K562 (cell line): ENCODE measurements at regions not wholly inside any gene's neighbourhood (a gene's known extent, or its start where the extent isn't known, plus 50 kb on each side); places are given as distances from the start of the nearest gene placed in this dataset.

Experiments used
- ATAC-seq: fragments of 200-7000 bp; cut with Tn5 transposase; 3 replicates; pipeline ENCODE4 v1.9.1; 2020; ENCODE audit warnings: moderate library complexity
- BruUV-seq: library from RNA; stranded (reverse); fragments of 400-500 nt; replicated peaks from 2 replicates; lab custom pipeline; 2021; lab: Mats Ljungman, UMichigan
- CTCF ChIA-PET: fragments of 300-600 bp; formaldehyde crosslinking; extraction: SDS; loops from one replicate; lab custom pipeline; 2021; ENCODE audit warnings: low intra/inter-chr PET ratio; lab: Yijun Ruan, JAX
- POLR2A ChIA-PET: fragments of 300-600, 350-650 bp; sonication (Branson Sonifier 250); formaldehyde crosslinking; extraction: SDS; loops from one replicate; lab custom pipeline; 2021; ENCODE audit warnings: antibody characterized with exemption, inconsistent platforms; lab: Yijun Ruan, JAX
- DNase-seq, 4 experiments: peaks; one replicate each; pipeline versions ENCODE4 v3.0.0 to v3.0.0-alpha.2; 2011 to 2018; ENCODE audit warnings: low spot score in 3 of 4, mixed read lengths in 3 of 4; ENCODE audit errors: extremely low read depth in 1 of 4
- FAIRE-seq: peaks from 2 replicates; lab custom pipeline; 2011; peaks lifted over from hg19 to GRCh38; lab: Jason Lieb, UNC
- H2AFZ ChIP-seq: 2 replicates; pipeline ENCODE4 v1.6.0; 2011; ENCODE audit warnings: low read depth, low read length, control low read depth, inconsistent platforms
- H3K27ac ChIP-seq: fragments of 200-600 bp; 3 replicates; pipeline ENCODE4 v1.8.0; 2011; ENCODE audit warnings: low read depth, mild to moderate bottlenecking, control low read depth, inconsistent platforms, low read length, moderate library complexity, mixed read lengths; ENCODE audit errors: extremely low read depth
- H3K27me3 ChIP-seq, 2 experiments: fragments of 300-600 bp in 1 of 2; 2 replicates in 1 of 2; 3 replicates in 1 of 2; pipeline versions ENCODE4 v1.6.0 to v1.8.0; 2011; ENCODE audit warnings: inconsistent platforms in 2 of 2, low read length in 2 of 2, mild to moderate bottlenecking in 1 of 2, mixed read lengths in 1 of 2, moderate library complexity in 1 of 2; ENCODE audit not compliant: control insufficient read depth in 2 of 2, insufficient read depth in 2 of 2
- H3K36me3 ChIP-seq: fragments of 300-600 bp; 3 replicates; pipeline ENCODE4 v1.8.0; 2011; ENCODE audit warnings: mild to moderate bottlenecking, low read length, inconsistent platforms; ENCODE audit not compliant: control insufficient read depth, insufficient read depth
- H3K4me1 ChIP-seq, 2 experiments: fragments of 200-600 bp in 1 of 2; replicated peaks in 1 of 2; 2 replicates in 1 of 2; 3 replicates in 1 of 2; pipeline versions ENCODE4 v1.5.1 to v1.8.0; 2011; ENCODE audit warnings: inconsistent platforms in 2 of 2, low read length in 2 of 2, mild to moderate bottlenecking in 1 of 2, mixed read lengths in 1 of 2, moderate library complexity in 1 of 2; ENCODE audit not compliant: control insufficient read depth in 2 of 2, insufficient read depth in 2 of 2
- H3K4me2 ChIP-seq: 2 replicates; pipeline ENCODE4 v1.6.1; 2011; ENCODE audit warnings: low read length, control low read depth, inconsistent platforms, mixed read lengths; ENCODE audit not compliant: insufficient read depth
- H3K4me3 ChIP-seq: fragments of 200-600 bp; sonication (generic), shearing (Covaris generic); 2 replicates; pipeline ENCODE4 v1.5.1; 2016; ENCODE audit warnings: control low read depth, inconsistent platforms
- H3K79me2 ChIP-seq: fragments of 200-600 bp; 3 replicates; pipeline ENCODE4 v1.8.0; 2011; ENCODE audit warnings: low read length, inconsistent platforms; ENCODE audit not compliant: control insufficient read depth, insufficient read depth
- H3K9ac ChIP-seq, 2 experiments: 2 replicates each; pipeline versions ENCODE4 v1.6.0 to v1.6.1; 2011; ENCODE audit warnings: low read depth in 2 of 2, low read length in 2 of 2, control low read depth in 1 of 2, inconsistent platforms in 1 of 2, mild to moderate bottlenecking in 1 of 2, mixed read lengths in 1 of 2; ENCODE audit not compliant: insufficient read depth in 1 of 2
- H3K9me1 ChIP-seq: one replicate; pipeline ENCODE4 v1.6.0; 2011; ENCODE audit warnings: inconsistent platforms, mild to moderate bottlenecking, low read length, moderate library complexity; ENCODE audit not compliant: control insufficient read depth, insufficient read depth
- H3K9me3 ChIP-seq: replicated peaks from 2 replicates; pipeline ENCODE4 v1.5.1; 2011; ENCODE audit warnings: low read depth, low read length, inconsistent platforms; ENCODE audit not compliant: control insufficient read depth, insufficient read depth
- H4K20me1 ChIP-seq: replicated peaks from 2 replicates; pipeline ENCODE4 v1.6.1; 2011; ENCODE audit warnings: low read length, inconsistent platforms, mixed read lengths; ENCODE audit not compliant: control insufficient read depth, insufficient read depth
- E2F3 ChIP-seq: fragments of 250-450 bp; sonication (Bioruptor Pico); IDR thresholded peaks from 2 replicates; pipeline ENCODE4 v1.4.0; 2020; ENCODE audit warnings: mild to moderate bottlenecking
- POLR2A ChIP-seq: fragments of 450-650 bp; conservative IDR thresholded peaks from 2 replicates; pipeline ENCODE4 v1.6.1; 2016
- PPARD ChIP-seq: fragments of 250-450 bp; sonication (Bioruptor Pico); IDR thresholded peaks from 2 replicates; pipeline ENCODE4 v1.8.0; 2022; ENCODE audit warnings: inconsistent platforms, mild to moderate bottlenecking, moderate library complexity
- SMARCE1 ChIP-seq: fragments of 450-650 bp; IDR thresholded peaks from 2 replicates; pipeline ENCODE4 v1.7.1; 2016; ENCODE audit warnings: mild to moderate bottlenecking
- WHSC1 ChIP-seq: IDR thresholded peaks from one replicate; pipeline ENCODE4 v1.6.1; 2012; ENCODE audit warnings: low read length, control low read depth, inconsistent platforms
- WGBS: fragments of 100-300 bp; shearing (Covaris generic); methylation state at CpG from one replicate; pipeline ENCODE4 v1.1.6; 2016; ENCODE audit warnings: low coverage, mixed read lengths; ENCODE audit not compliant: insufficient coverage; ENCODE audit errors: missing lambda C conversion rate; 5-methylcytosine and 5-hydroxymethylcytosine counted together
- in situ Hi-C: fragments of 300-500 bp; cut with MboI; formaldehyde crosslinking; loops from 4 replicates; pipeline ENCODE4 v1.15.0; 2018; ENCODE audit warnings: inconsistent platforms, mixed read lengths
- intact Hi-C: fragments of 100-400 bp; cut with micrococcal nuclease; formaldehyde crosslinking; loops from 2 replicates; pipeline ENCODE4 v1.14.2; 2022
- TF ChIP-seq, protein P1 (sequence below), 2 experiments: fragments of 450-650 bp in 1 of 2; sonication (generic) in 1 of 2; formaldehyde crosslinking; conservative IDR thresholded peaks; 2 replicates each; pipeline versions ENCODE4 v1.4.0 to v1.8.1; 2020 to 2022; ENCODE audit warnings: mild to moderate bottlenecking in 1 of 2, missing genetic modification reagents in 1 of 2
- TF ChIP-seq, protein P2 (sequence below): fragments of 150-350 bp; conservative IDR thresholded peaks from 2 replicates; pipeline ENCODE4 v1.6.1; 2014; ENCODE audit warnings: low read length
- TF ChIP-seq, protein P3 (sequence below), 2 experiments: IDR thresholded peaks in 1 of 2; conservative IDR thresholded peaks in 1 of 2; 2 replicates each; pipeline ENCODE4 v1.6.1; 2016; ENCODE audit warnings: low read depth in 2 of 2, mild to moderate bottlenecking in 1 of 2, missing compliant biosample characterization in 1 of 2, missing genetic modification characterization in 1 of 2, moderate library complexity in 1 of 2
- TF ChIP-seq, protein P4 (sequence below): sonication (generic); formaldehyde crosslinking; IDR thresholded peaks from 2 replicates; pipeline ENCODE4 v1.8.1; 2023; ENCODE audit warnings: mild to moderate bottlenecking, missing genetic modification reagents

DNA sequence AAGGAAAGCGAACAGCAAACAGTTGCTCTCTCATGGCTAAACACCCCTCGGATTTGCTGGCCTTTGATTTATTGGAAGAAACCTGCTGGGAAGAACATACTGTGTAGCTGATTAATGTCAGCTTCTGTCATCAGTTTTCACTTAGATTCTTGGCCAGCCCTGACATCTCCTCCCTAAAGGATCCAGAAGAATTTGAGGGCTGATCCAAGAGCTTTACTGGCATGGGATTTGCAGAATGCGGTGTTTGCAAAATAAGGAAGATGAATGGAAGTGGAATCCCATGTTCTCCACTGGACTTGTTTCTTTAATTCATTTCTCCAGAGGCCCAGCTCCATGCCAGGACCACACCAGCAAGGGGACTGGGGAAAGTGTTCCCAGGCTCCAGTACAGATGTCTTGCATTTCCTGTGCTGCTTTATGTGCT is 80.5 kb downstream of the RDH14 start (continued):
- TF ChIP-seq, protein P1, sequence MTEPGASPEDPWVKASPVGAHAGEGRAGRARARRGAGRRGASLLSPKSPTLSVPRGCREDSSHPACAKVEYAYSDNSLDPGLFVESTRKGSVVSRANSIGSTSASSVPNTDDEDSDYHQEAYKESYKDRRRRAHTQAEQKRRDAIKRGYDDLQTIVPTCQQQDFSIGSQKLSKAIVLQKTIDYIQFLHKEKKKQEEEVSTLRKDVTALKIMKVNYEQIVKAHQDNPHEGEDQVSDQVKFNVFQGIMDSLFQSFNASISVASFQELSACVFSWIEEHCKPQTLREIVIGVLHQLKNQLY (CRISPR knock-in tag; conservative IDR thresholded peaks at IDR 0.05) = no peak

DNA sequence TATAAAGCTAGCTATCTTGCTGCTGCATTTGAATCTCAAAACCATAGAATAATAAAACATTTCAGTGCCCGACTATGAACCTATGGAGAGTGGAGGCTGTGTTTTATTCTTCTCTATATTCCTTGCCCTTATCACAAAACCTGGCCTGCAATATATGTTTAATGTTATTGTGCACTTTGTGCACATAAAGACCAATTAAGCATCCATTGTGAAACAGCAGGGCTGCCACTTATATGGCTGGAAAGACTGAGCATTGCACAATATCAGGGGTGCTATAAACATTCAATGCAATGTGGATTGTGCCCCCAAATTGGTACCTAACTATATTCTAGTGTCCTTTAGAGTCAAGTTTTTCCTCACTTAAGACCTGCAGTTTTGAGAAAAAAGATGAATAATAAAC is 83.2 kb downstream of the RDH14 start:
- no peaks in the 10 kb centered on the region; a peak in 1 of 5 replicates for H3K4me1 ChIP-seq
- ChIA-PET POLR2A (no interaction called here), CTCF (no interaction called here)
- no peaks in the 10 kb centered on the region for H3K79me2 ChIP-seq
- H3K9me3 ChIP-seq = no peaks in the 10 kb centered on the region
- no peaks in the 10 kb centered on the region for H3K27me3 ChIP-seq
- ATAC-seq (no peak), FAIRE-seq (no peak), DNase-seq (no peak)
- H3K9ac ChIP-seq = no peak overlapping the region
- BruUV-seq = no TSS peak
- H3K27ac ChIP-seq = no peak overlapping the region
- H3K36me3 ChIP-seq = no peaks in the 10 kb centered on the region
- no peak overlapping the region for H2AFZ ChIP-seq
- H3K4me3 ChIP-seq = no peak overlapping the region
- H3K4me2 ChIP-seq = no peak overlapping the region
- intact Hi-C loops = no loop called here
- H4K20me1 ChIP-seq = no peaks in the 10 kb centered on the region
- H3K9me1 ChIP-seq = no peaks in the 10 kb centered on the region
- in situ Hi-C loops = no loop called here
- WGBS = 0% methylated on average over 1 of the region's 1 CpG
- TF ChIP-seq E2F3 (CRISPR knock-in tag) = no peak
- TF ChIP-seq PPARD (CRISPR knock-in tag) = no peak
- TF ChIP-seq, protein P2, sequence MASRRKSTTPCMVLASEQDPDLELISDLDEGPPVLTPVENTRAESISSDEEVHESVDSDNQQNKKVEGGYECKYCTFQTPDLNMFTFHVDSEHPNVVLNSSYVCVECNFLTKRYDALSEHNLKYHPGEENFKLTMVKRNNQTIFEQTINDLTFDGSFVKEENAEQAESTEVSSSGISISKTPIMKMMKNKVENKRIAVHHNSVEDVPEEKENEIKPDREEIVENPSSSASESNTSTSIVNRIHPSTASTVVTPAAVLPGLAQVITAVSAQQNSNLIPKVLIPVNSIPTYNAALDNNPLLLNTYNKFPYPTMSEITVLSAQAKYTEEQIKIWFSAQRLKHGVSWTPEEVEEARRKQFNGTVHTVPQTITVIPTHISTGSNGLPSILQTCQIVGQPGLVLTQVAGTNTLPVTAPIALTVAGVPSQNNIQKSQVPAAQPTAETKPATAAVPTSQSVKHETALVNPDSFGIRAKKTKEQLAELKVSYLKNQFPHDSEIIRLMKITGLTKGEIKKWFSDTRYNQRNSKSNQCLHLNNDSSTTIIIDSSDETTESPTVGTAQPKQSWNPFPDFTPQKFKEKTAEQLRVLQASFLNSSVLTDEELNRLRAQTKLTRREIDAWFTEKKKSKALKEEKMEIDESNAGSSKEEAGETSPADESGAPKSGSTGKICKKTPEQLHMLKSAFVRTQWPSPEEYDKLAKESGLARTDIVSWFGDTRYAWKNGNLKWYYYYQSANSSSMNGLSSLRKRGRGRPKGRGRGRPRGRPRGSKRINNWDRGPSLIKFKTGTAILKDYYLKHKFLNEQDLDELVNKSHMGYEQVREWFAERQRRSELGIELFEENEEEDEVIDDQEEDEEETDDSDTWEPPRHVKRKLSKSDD = no peak
- no peak for TF ChIP-seq POLR2A
- TF ChIP-seq SMARCE1 = no peak
- TF ChIP-seq, protein P3, sequence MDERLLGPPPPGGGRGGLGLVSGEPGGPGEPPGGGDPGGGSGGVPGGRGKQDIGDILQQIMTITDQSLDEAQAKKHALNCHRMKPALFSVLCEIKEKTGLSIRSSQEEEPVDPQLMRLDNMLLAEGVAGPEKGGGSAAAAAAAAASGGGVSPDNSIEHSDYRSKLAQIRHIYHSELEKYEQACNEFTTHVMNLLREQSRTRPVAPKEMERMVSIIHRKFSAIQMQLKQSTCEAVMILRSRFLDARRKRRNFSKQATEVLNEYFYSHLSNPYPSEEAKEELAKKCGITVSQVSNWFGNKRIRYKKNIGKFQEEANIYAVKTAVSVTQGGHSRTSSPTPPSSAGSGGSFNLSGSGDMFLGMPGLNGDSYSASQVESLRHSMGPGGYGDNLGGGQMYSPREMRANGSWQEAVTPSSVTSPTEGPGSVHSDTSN (CRISPR knock-in tag; IDR thresholded peaks at IDR 0.05; ENCODE audit: low read depth) = no peak
- TF ChIP-seq, protein P3 (tag; conservative IDR thresholded peaks at IDR 0.05; ENCODE audit: low read depth) = no peak
- TF ChIP-seq, protein P4, sequence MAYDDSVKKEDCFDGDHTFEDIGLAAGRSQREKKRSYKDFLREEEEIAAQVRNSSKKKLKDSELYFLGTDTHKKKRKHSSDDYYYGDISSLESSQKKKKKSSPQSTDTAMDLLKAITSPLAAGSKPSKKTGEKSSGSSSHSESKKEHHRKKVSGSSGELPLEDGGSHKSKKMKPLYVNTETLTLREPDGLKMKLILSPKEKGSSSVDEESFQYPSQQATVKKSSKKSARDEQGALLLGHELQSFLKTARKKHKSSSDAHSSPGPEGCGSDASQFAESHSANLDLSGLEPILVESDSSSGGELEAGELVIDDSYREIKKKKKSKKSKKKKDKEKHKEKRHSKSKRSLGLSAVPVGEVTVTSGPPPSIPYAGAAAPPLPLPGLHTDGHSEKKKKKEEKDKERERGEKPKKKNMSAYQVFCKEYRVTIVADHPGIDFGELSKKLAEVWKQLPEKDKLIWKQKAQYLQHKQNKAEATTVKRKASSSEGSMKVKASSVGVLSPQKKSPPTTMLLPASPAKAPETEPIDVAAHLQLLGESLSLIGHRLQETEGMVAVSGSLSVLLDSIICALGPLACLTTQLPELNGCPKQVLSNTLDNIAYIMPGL (CRISPR knock-in tag) = no peak
- no peak for TF ChIP-seq WHSC1
